ENCODE measurements at regions not wholly inside any gene's neighbourhood (a gene's known extent, or its start where the extent isn't known, plus 50 kb on each side); places are given as distances from the start of the nearest gene placed in this dataset.

DNA sequence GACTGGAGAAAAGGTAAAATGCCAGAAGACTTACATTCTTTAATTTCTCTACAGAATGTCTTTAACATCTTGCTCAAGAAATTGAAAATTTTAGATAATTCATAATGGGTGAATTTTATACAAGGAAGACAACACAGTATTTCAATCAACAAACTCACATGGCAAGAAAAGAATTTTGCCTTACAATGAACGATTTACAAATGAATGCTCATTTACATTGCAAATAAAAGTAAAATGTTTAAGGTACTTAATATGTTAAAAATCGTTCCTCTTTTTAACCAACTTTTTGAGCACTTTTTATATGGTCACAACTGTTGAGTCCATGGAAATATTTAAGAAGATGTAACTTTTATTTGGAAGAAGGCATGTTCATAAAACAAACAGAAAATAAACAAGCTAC, 174.8 kb upstream of the UBE2E2 start:
- TF ChIP-seq, protein P1, sequence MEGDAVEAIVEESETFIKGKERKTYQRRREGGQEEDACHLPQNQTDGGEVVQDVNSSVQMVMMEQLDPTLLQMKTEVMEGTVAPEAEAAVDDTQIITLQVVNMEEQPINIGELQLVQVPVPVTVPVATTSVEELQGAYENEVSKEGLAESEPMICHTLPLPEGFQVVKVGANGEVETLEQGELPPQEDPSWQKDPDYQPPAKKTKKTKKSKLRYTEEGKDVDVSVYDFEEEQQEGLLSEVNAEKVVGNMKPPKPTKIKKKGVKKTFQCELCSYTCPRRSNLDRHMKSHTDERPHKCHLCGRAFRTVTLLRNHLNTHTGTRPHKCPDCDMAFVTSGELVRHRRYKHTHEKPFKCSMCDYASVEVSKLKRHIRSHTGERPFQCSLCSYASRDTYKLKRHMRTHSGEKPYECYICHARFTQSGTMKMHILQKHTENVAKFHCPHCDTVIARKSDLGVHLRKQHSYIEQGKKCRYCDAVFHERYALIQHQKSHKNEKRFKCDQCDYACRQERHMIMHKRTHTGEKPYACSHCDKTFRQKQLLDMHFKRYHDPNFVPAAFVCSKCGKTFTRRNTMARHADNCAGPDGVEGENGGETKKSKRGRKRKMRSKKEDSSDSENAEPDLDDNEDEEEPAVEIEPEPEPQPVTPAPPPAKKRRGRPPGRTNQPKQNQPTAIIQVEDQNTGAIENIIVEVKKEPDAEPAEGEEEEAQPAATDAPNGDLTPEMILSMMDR (IDR thresholded peaks at IDR 0.05; ENCODE audit: borderline replicate concordance, extremely low read depth, low read length, poor library complexity, severe bottlenecking): no peak
- no peak for TF ChIP-seq EZH2 (IDR thresholded peaks at IDR 0.05; ENCODE audit: borderline replicate concordance, low read depth, low read length, severe bottlenecking)

Data from DND-41 (cell line).